GM21381 (cell line): ENCODE measurements at regions not wholly inside any gene's neighbourhood (a gene's known extent, or its start where the extent isn't known, plus 50 kb on each side); places are given as distances from the start of the nearest gene placed in this dataset.

Experiments used
- ATAC-seq: cut with Tn5 transposase; IDR thresholded peaks from one replicate; pipeline ENCODE4 v1.9.1; 2021; ENCODE audit warnings: mild to moderate bottlenecking, moderate library complexity; ENCODE audit not compliant: unreplicated experiment

DNA sequence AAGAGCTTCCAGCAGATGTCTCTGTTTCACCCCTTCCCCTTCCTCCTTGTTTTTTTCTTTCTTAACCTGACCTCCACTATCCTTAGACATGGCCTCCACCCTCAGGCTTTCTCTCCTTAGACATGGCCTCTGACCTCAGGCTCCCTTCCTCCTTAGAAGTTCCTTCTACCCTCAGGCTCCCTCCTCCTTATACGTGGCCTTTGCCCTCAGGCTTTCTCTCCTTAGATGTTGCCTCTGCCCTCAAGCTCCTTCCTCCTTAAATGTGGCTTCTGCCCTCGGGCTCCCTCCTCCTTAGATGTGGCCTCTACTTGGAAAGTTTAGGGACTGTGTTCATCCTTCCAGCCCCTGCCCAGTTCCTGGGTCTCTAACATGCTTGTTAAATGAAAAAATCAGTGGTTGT, 180.4 kb upstream of the S1PR3 start:
- no peak for ATAC-seq

DNA sequence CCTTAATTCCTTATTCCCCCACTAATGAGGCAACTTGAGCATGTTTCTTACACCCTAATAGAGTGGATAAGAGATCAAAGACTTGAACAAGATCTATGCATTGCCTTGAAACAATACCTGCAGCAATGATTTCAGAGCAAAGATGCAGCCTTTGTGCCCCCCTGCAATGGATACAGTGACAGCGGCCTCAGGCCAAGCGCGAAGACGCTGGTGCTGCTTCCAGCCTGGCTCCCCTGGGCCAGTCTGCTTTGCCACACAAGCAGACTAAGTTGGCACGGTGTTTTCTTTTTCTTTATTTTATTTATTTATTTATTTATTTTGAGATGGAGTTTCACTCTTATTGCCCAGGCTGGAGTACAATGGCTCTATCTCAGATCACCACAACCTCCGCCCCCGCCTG, 179.8 kb upstream of the S1PR3 start:
- no peak for ATAC-seq

DNA sequence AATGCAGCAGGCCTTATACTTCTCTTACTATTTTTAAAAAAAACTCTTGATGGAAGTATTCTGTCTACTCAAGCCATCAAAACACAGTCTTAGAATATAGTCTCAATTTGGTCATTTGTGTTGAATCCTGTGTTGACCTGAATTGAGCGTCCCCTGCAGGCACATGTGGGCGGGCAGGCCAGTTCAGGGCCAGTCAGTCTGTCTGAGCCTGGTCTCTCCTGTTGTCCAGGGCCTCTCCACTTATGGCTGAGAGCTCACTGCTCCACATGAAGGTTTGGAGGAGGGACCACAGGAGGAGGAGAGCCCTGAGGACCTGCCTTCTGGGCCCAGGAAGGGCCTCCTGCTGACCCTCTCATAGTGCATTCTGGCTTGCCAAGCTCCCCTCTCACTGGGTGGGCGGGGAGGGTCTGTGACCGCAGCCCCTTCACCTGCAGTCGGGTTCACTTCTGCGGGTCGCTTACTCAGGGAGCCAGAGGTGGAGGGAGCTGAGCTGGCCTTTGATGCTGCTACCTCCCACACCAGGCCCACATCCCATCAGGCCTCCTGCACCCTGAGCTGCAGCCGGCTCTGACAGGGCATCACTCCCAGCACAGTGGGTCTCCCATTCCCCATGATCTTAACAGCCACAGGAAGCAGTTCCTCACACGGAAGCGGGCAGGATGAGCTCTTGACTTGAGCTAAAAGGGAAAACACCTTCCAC, 178.2 kb upstream of the S1PR3 start:
- no peak for ATAC-seq

DNA sequence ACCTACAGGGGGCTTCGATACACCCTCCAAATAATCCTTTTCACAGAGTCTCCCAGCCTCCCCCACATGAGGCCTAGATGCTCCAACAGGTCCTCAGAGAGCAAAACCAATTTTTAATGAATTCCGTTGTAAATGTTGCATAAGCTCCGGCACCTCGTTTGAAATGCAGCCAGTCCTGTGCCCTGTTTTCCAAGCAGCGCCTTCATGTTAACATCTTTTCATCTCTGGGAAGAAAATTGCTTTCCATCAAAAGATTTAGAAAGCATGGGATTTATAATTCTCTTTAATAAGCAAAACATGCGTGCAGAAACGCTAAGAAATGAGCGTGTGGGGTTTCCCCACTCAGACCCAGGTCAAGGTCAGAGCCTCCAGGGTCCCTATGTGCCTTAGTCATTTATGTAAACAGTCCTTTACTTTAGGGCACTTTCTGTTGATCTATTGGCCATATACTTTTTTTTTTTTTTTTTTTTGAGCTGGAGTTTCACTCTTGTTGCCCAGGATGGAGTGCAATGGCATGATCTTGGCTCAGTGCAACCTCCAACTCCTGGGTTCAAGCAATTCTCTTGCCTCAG, 177.5 kb upstream of the S1PR3 start:
- ATAC-seq: no peak

DNA sequence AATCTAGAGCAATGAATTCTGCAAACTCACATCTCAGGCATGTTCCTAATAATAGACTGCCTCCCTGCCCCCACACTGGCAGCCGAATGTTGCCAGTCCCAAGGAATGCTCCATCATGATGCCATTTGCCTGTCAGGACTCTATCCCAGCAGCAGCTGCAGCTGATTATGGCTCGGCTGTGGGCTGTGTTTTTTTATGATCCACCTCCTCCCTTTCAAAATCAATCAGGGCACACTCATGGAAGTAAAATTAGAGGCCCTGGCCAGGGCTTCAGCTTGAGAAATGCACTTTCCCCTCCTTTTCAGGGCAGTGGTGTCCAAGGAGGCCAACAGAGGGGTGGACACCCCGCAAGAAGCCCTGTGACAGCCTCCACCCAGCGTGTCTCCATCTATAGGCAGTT, 176.7 kb upstream of the S1PR3 start:
- no peak for ATAC-seq

DNA sequence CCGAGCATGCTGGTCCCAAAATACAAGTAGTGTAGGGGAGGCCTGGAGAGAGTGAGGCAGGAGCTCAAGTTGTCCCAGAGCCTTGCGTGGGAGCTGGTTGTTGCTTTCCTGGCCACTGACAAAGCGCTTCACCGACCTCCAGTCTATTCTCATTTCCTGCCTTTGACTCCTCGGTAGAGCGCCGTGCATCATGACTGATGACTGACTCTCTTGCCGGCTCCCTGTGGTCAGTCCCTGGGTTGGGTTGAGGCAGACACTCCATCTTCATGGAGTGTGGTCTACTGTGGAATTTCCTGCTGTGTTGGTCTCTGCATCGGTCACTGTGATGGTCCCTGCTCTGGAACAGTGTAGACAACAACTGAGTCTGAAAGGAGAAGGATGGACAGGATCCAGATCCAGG, 175.1 kb upstream of the S1PR3 start:
- ATAC-seq: no peak

DNA sequence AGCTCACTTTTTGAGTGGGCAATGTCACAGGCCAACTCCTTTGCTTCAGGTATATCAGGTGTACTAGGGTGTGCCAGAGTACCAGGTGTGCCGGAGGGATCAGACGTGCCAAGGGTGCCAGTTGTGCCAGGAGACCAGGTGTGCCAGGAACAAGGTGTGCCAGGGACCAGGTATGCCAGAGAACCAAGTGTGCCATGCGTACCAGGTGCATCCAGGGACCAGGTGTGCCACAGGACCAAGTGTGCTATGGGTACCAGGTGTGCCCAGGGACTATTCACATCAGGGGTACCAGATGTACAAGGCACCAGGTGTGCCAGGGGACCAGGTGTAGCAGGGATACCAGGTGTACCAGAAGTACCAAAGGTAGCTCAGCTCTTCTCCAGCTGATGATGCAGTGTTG, 174.7 kb upstream of the S1PR3 start:
- no peak for ATAC-seq

DNA sequence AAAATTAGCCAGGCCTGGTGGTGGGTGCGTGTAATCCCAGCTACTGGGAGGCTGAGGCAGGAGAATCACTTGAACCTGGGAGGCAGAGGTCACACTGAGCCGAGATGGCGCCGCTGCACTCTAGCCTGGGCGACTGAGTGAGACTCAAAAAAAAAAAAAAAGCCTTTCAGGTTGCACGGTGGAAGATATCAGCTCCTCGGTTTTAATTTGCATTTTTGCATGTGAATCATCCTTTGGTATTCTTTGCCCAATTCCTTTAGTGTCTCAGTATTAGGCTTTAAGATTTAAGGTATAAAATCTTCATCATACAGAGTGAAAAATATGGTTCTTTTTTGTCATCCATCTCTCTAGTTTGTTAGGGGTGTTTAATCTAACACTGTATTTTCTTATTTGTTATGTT, 173.6 kb upstream of the S1PR3 start:
- no peak for ATAC-seq

DNA sequence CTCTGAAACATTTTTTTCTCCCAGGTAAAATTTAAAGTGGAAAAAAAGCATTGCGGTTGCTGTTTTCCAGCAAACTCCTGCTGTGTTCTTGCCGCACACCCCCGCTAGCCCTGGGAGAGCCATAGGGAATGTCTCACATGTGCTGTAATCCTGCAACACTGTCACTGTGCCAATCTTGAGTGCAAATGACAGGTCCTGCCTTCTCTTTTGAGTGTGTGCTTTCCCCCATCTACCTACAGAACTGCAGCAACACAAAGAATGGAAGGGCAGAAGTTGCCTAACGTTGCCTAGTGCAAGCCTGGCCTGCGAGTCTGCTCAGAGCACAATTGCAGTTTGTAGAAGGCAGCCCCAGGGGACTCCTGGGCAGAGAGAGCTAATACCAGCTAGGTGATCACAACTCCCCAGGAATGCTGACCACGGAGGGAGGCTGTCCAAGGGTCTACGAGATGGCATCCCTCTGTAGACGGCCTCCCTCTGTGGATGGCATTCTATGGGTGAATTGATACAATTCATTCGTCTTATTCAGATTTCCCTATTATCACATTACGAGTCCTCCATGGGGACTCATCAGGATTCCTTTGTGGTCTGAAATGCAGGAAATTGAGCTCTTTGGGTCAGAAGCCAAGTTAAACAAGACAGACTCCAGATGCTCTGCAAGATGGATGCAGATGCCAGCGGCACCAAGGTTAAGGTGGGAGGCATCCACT, 172.6 kb upstream of the S1PR3 start:
- ATAC-seq: no peak

DNA sequence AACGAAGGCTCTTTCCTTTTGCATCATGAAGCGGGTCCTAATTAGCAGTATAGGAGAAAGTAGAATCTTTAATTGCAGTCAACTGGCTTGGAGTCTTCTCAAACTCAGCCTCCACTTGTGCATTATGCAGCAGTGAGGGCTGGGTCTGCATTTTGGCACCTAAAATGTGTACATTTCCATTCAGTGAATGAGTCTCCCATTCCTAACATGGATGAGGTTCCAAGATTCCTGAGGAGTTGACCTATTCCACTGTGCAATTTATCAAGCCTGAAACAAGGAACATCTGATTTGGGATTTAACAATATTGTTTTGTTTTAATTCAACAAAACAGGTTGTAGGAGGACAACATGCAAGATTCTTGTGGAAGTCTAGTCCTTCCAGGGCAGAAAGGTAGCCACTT, 171.8 kb upstream of the S1PR3 start:
- no peak for ATAC-seq

DNA sequence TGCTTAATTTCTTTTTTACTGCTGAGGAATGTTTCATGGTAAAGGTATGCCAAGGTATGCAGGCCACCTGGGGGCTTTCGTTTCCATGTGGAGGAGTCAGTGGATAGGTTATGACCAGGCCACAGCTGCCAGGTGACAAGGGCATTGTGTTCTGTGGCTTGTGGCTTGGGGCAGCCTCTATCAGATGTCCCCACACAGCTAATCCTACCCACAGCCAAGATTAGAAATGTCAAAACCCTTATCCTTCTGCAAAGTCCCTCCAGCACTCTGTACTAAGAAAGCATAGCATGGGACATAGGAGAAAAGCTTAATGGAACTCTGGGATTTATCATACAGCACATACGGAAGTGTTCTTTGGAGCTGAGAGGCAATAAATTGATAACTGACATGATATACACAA, 171.2 kb upstream of the S1PR3 start:
- no peak for ATAC-seq

DNA sequence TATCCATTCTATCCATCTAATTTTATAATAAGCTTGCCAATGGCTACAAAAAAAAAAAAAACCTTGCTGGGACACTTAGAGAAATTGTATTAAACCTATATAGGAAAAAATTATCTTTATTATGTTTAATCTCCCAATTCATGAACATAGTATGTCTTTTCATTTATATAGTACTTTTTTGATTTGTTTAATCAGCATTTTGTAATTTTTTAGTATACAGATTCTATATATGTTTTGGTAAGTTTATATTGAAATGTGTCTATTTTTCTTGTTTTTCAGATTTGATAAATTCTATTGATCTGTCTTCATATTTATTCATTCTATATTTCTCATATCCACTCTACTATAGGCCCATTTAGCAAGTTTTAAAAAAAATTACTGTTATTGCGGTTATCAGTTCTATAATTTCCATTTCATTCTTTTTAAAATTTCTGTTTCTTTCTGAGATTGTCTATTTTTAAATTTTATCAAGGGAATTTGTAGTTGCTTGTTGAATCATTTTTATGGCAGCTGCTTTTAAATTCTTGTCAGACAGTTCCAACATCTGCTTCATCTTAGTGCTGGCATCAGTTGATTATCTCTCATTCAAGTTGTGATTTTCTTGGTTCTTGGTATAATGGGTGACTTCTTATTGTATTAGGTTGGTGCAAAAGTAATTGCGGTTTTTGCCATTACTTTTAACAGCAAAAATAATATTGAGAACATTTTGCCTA, 170.1 kb upstream of the S1PR3 start:
- ATAC-seq: no peak

DNA sequence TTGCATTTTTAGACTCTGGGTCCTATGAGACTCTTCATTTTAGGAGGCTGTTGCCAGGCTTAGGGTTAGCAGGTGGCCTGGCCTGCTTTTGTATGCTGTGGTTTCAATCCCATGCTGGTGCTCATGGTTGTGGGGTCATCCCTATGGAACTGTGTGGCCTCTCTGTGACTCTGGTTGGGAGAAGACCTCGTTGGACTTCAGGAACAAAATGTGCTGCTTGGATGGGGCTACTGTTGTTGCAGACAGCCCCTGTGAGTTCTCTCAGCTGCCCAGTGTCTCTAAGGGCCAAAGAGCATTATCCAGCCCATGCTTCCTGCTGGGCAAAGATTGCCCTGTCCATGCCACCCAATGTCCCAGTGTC, 169.5 kb upstream of the S1PR3 start:
- ATAC-seq: no peak

DNA sequence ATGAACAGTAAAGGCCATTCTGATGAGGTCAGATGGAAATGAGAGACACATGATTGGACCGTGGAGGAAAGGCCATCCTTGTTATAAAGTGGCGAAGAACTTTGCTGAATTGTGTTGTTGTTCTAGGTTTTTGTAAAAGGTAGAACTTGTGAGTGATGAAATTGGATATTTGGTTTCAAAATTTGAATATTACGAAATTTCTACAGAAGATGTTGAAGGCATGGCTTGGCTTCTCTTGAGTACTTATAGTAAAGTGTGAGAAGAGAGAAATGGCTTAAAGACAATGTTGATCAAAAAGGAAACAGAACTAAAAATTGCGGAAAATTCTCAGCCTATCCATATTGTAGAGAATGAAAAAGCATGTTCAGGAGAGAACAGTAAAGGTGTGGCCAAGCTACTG, 166.6 kb upstream of the S1PR3 start:
- ATAC-seq: no peak

DNA sequence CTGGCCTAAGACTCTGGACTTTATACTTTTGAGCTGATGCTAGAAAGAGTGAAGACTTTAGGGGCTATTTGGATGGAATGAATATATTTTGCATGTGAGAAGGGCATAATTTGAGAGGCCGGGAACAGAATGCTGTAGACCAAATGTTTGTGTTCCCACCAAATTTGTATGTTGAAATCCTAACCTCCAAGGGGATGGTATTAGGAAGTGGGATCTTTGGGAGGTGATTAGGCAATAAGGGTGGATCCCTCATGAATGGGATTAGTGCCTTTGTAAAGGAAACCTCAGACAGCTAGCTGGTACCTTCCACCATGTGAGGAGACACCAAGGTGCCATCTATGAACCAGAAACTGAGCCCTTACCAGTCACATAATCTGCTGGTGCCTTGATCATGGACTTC, 165.1 kb upstream of the S1PR3 start:
- ATAC-seq: no peak

DNA sequence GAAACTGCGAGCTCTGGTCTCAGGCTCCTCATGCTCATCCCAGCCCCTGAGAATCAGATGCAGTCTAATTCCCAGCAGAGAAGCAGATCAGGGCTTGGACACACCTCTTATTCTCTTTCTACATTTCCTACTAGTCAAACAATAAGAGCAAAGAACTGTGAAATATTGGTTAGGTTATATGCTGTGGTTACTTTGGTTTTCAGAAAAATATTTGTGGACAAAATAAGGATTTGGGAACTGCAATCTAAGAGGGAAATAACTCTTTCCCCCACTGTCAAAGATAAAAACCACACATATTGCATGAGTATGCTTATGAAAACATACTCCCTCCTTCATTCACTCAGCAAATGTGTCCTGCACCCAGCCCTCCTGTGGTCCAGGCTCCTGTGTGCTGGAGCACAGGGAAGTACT, 164.5 kb upstream of the S1PR3 start:
- no peak for ATAC-seq

DNA sequence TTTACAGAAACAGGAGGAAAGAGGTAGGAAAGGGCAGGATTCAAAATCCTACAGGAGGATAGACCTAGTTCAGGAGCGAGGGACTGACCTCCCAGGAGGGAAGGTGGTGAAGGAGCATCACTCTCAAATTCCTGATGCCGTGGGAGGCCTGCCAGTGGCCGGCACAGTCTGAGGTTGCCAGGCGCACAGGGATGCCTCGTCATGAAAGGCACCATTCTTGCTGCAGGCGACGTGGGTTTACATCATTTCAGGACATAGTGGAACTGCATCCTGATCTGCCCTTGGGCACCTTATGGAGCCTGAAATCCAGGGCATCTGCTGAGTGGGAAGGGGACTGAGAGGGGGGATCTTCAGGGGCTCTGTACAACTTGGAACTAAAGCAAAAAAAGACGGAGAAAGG, 163.2 kb upstream of the S1PR3 start:
- no peak for ATAC-seq

DNA sequence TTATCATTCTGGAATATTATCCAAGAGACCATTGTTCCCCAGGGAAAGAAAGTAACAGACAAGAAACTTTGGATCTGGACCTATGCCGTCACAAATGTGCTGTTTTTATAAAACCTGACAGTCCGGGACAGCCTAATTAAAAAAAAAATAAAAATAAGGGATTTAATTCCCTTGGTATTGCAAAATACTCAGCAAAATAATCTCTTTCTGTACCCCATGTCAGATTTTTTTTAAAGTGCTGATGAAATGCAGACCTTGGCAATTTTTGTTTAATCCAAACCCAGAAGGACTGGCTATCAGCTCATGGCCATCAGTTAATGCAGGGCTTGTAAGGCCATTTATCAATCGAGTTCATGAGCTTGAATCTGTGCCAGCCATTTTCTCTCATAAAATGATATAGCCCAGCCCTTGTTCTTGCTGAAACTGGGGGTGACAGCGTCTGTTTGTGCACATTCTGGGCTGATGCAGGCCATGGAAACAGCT, 162.7 kb upstream of the S1PR3 start:
- ATAC-seq: no peak

DNA sequence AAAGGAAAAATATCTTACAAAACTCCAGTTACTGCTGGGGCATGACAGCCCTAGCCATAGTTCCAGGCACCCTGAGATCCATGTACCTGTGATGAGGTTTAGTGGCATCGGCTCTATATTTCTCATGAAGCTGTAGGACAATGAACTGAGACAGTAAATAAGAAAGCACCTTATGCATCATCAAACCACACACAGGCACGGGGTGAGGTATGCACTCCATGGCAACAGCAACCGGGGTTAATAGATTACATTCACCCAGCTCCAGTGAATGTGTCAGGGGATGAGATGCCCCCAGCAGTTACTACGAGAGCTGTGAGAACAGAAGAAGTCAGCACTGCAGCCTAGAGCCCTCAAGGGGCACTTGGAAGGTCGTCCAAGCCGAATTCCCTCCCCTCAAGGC, 162.0 kb upstream of the S1PR3 start:
- ATAC-seq: peak; percentile 75

DNA sequence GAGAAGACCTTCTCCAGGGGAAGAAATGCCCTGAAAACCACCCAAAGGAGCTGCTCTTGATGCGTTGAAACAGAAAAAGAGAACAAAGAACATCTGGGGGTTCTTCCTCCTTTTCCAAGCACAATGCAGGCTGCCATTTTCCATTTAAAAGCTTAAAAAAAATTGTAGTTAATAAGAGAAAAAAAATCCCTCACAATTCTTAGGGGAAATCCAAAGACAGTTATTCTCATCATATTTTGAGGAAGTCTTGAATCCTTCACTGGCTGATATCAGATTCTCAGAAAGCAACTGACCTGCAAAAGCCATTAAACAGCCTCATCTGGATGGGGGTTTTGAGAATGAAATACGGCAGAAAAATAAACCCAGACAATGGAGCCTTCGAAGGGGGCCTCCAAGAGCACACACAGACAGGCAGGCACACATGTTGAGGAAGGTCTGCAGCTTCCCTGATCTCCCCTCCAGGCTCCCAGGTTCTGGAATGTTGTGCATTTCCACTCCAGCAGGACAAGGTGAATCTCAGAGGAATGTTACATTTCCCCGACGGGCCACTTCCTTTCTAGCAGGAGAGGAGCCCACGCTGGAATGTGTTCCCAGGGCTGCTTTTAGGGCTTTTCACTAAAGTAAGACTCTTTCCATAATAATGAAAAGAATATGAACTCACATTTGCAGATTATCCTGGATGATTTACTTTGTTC, 159.4 kb upstream of the S1PR3 start:
- no peak for ATAC-seq

DNA sequence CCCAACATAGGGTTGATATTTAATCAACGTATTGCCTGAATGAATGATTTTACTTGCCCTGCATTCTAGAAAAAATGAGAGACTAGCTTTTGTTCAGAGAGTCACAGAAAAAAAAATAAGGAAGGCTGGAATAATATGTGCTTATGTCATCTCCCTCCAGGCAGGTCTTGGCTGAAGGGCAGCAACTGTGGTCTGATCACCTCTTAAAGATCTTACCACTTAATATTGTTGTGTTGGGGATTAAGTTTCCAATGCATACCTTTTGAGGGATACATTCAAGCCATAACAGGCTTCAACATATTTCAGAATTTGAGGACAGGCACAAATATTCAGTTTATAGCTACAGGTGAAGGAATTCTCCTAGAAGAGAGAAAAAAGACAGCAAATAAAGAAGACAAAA, 157.3 kb upstream of the S1PR3 start:
- ATAC-seq: no peak
